Osteoblast (primary cell): ENCODE measurements at regions not wholly inside any gene's neighbourhood (a gene's known extent, or its start where the extent isn't known, plus 50 kb on each side); places are given as distances from the start of the nearest gene placed in this dataset.

Experiments
- DNase-seq: peaks from one replicate; pipeline ENCODE4 v3.0.0; 2011; ENCODE audit warnings: low spot score, mixed read lengths; ENCODE audit not compliant: insufficient read length; ENCODE audit errors: missing footprints
- H2AFZ ChIP-seq: 2 replicates; pipeline ENCODE4 v1.6.0; 2011; ENCODE audit warnings: mild to moderate bottlenecking, low read length
- H3K27ac ChIP-seq: 2 replicates; pipeline ENCODE4 v1.5.1; 2011; ENCODE audit warnings: mild to moderate bottlenecking, low read depth, low read length, moderate library complexity
- H3K27me3 ChIP-seq: 2 replicates; pipeline ENCODE4 v1.6.0; 2012; ENCODE audit warnings: mild to moderate bottlenecking, control low read depth, inconsistent platforms, low read length, moderate library complexity; ENCODE audit not compliant: insufficient read depth
- H3K36me3 ChIP-seq: 2 replicates; pipeline ENCODE4 v1.5.1; 2011; ENCODE audit warnings: mild to moderate bottlenecking, low read length, control low read depth, moderate library complexity; ENCODE audit not compliant: insufficient read depth
- H3K4me1 ChIP-seq: 2 replicates; pipeline ENCODE4 v1.5.1; 2011; ENCODE audit warnings: mild to moderate bottlenecking, low read length, control low read depth, moderate library complexity; ENCODE audit not compliant: insufficient read depth
- H3K4me2 ChIP-seq: 2 replicates; pipeline ENCODE4 v1.6.0; 2011; ENCODE audit warnings: mild to moderate bottlenecking, low read length; ENCODE audit not compliant: insufficient read depth
- H3K4me3 ChIP-seq: fragments of 200-600 bp; sonication (generic); 3 replicates; pipeline ENCODE4 v1.5.1; 2012; ENCODE audit warnings: mild to moderate bottlenecking, low read length, inconsistent platforms; ENCODE audit not compliant: insufficient read depth
- H3K79me2 ChIP-seq: 2 replicates; pipeline ENCODE4 v1.6.0; 2012; ENCODE audit warnings: mild to moderate bottlenecking, low read length, control low read depth, inconsistent platforms; ENCODE audit not compliant: insufficient read depth
- H3K9me3 ChIP-seq: 2 replicates; pipeline ENCODE4 v1.5.1; 2011; ENCODE audit warnings: low read depth, low read length, control low read depth
- H4K20me1 ChIP-seq: 2 replicates; pipeline ENCODE4 v1.6.0; 2012; ENCODE audit warnings: mild to moderate bottlenecking, low read length, control low read depth; ENCODE audit not compliant: insufficient read depth
- CTCF ChIP-seq: IDR thresholded peaks from 2 replicates; pipeline ENCODE4 v1.5.1; 2011; ENCODE audit warnings: mild to moderate bottlenecking, low read depth, low read length, moderate library complexity; ENCODE audit errors: extremely low read depth

DNA sequence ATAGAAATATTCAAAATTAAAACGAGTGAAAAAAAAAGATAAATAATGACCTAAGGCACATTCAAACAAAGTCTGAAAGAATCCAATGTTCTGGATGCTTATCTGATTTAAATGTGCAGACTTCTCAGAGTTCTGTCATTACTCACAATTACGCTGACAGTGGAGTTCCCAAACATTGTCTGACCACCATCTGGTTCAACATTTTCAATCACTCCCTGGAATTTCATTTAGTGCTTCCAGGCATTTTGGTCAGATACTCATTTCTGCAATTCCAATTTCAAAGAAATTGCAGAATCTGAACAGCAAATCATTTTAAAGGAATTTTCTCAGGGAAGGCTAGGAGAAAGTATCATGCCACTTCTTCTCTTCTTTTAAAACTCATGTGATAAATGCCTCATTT, 398.2 kb upstream of the PDE3A start:
- Histone ChIP-seq H3K27ac (peak overlapping the region; percentile 34), H3K27me3 (no peaks in the 10 kb centered on the region), H3K4me3 (no peak overlapping the region), H3K4me2 (no peak overlapping the region), H3K36me3 (no peaks in the 10 kb centered on the region), H3K4me1 (peaks cover 29% of the 10 kb centered on the region), H3K9me3 (no peaks in the 10 kb centered on the region), H2AFZ (no peak overlapping the region), H4K20me1 (no peaks in the 10 kb centered on the region), H3K79me2 (no peaks in the 10 kb centered on the region)
- no peak for TF ChIP-seq CTCF
- no peak for DNase-seq

- Histone ChIP-seq H3K27me3 (no peaks in the 10 kb centered on the region), H4K20me1 (no peaks in the 10 kb centered on the region), H2AFZ (no peak overlapping the region), H3K9me3 (no peaks in the 10 kb centered on the region), H3K4me1 (peaks cover 29% of the 10 kb centered on the region), H3K4me2 (no peak overlapping the region), H3K4me3 (no peak overlapping the region), H3K79me2 (no peaks in the 10 kb centered on the region), H3K27ac (peak overlapping the region; percentile 34), H3K36me3 (no peaks in the 10 kb centered on the region)
- no peak for DNase-seq
- TF ChIP-seq CTCF: no peak
Measured at GRCh38 chr12:19970821-19971220, 397.5 kb upstream of the PDE3A start.

DNA sequence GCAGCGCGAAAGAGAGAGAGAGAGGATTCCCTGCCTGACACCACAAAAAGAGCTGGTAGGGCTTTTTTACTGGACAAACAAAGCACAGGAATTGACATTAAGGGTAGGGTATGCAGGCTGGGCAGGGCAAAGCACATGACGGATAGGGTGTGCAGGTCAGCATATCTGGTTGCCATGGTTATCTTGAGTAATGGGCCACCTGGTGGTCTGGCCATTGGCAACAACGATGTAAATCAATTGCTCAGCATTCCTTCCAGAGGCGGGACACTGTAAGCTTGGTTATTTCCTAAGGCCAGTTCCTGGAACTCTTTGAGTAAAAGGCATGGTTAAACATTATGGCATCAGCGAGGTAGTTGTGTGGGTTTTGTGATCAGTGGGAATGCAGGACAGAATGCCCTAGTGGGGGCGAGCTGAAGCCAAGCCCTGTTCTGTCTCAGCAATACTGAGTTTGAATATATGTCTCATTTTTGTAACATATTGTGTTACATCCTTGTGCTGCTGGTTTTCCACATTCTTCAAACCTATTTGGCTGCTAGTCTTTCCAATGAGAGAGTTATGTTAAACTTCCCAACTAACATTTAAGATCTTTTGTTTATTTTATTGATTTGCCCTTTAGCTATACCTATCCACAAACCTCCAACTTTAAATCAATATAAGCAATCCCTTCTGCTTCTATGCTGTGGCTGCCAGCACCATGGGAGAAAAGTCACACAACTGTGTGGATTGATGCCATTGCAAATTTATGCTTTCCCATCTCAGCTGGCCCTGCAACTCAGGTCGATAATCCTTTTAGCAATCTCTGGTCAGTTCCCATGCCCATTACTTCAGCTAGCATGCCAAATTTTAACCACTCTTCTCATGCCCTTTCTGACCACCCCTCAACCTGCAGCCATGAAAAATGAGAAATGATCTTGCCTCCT, 396.7 kb upstream of the PDE3A start:
- no peak for DNase-seq
- Histone ChIP-seq H4K20me1 (no peaks in the 10 kb centered on the region), H3K36me3 (no peaks in the 10 kb centered on the region), H3K79me2 (no peaks in the 10 kb centered on the region), H3K4me3 (no peak overlapping the region), H2AFZ (peak overlapping the region; percentile 17), H3K9me3 (no peaks in the 10 kb centered on the region), H3K27ac (no peak overlapping the region), H3K27me3 (no peaks in the 10 kb centered on the region), H3K4me1 (peaks cover 29% of the 10 kb centered on the region), H3K4me2 (no peak overlapping the region)
- TF ChIP-seq CTCF: no peak
